Hepatocyte (in vitro differentiated cells): ENCODE measurements at regions not wholly inside any gene's neighbourhood (a gene's known extent, or its start where the extent isn't known, plus 50 kb on each side); places are given as distances from the start of the nearest gene placed in this dataset.

Source experiments
- DNase-seq: peaks from one replicate; pipeline ENCODE4 v3.0.0-alpha.2; 2016; ENCODE audit warnings: low spot score
- H2AFZ ChIP-seq: fragments of 200-600 bp; sonication (generic); 2 replicates; pipeline ENCODE4 v1.6.0; 2016; ENCODE audit warnings: antibody characterized with exemption, mild to moderate bottlenecking
- H3K27ac ChIP-seq: fragments of 200-600 bp; sonication (generic); 2 replicates; pipeline ENCODE4 v1.5.1; 2016; ENCODE audit warnings: mild to moderate bottlenecking
- H3K27me3 ChIP-seq: fragments of 200-600 bp; sonication (generic); 2 replicates; pipeline ENCODE4 v1.6.1; 2016
- H3K36me3 ChIP-seq: fragments of 200-600 bp; sonication (generic); replicated peaks from 2 replicates; pipeline ENCODE4 v1.5.1; 2016; ENCODE audit warnings: low read depth; ENCODE audit not compliant: insufficient read depth
- H3K4me1 ChIP-seq: fragments of 200-600 bp; sonication (generic); 2 replicates; pipeline ENCODE4 v1.5.1; 2016; ENCODE audit warnings: mild to moderate bottlenecking, moderate library complexity; ENCODE audit not compliant: insufficient read depth
- H3K4me2 ChIP-seq: fragments of 200-600 bp; sonication (generic); 2 replicates; pipeline ENCODE4 v1.6.0; 2016
- H3K4me3 ChIP-seq: fragments of 200-600 bp; sonication (generic); 2 replicates; pipeline ENCODE4 v1.5.1; 2016; ENCODE audit warnings: mild to moderate bottlenecking
- H3K79me2 ChIP-seq: fragments of 200-600 bp; sonication (generic); 2 replicates; pipeline ENCODE4 v1.6.0; 2017; ENCODE audit warnings: mild to moderate bottlenecking
- H3K9me2 ChIP-seq: fragments of 200-600 bp; sonication (generic); replicated peaks from 2 replicates; pipeline ENCODE4 v1.6.0; 2017; ENCODE audit warnings: mild to moderate bottlenecking; ENCODE audit not compliant: insufficient read depth
- H3K9me3 ChIP-seq: fragments of 200-600 bp; sonication (generic); 2 replicates; pipeline ENCODE4 v1.5.1; 2016; ENCODE audit warnings: low read depth, mild to moderate bottlenecking
- H4K20me1 ChIP-seq: fragments of 200-600 bp; sonication (generic); 2 replicates; pipeline ENCODE4 v1.6.0; 2016; ENCODE audit warnings: mild to moderate bottlenecking; ENCODE audit not compliant: insufficient read depth, poor library complexity, severe bottlenecking
- EZH2 ChIP-seq: fragments of 200-600 bp; sonication (generic); IDR thresholded peaks from 2 replicates; pipeline ENCODE4 v1.6.1; 2016; ENCODE audit warnings: antibody characterized with exemption, mild to moderate bottlenecking, borderline replicate concordance
- EZH2phosphoT487 ChIP-seq: fragments of 200-600 bp; sonication (generic); IDR thresholded peaks from one replicate; pipeline ENCODE4 v1.6.1; 2018; ENCODE audit warnings: antibody characterized with exemption, mild to moderate bottlenecking, low read depth, moderate library complexity; ENCODE audit not compliant: unreplicated experiment, severe bottlenecking
- WGBS: methylation state at CpG from one replicate; pipeline ENCODE4 v1.1.6; 2016; ENCODE audit warnings: low lambda C conversion rate; ENCODE audit errors: missing lambda C conversion rate; 5-methylcytosine and 5-hydroxymethylcytosine counted together
- TF ChIP-seq, protein P1 (sequence below): fragments of 200-600 bp; sonication (generic); IDR thresholded peaks from 2 replicates; pipeline ENCODE4 v1.5.1; 2016; ENCODE audit warnings: antibody characterized with exemption, mild to moderate bottlenecking; ENCODE audit not compliant: poor library complexity

DNA sequence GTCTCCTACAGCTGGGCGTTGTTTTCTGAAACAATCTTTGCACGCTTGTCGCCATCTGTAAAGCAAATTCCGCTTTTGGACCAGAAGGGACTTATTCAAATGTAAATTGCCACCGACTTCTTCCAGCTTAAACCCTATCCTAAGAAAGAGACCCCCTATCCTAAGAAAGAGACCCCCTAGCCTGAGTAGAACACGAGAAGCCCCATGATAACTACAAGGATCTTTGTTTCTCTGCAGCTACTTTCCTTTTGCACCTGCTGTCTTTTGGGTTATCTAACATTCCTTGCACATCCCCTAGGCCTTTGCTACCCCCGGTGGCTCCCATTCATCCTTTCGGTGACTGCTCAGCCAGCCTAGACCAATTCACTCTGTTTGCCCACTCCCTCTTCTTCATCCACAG is 536.0 kb upstream of the PRKX start:
- no peak overlapping the region for H2AFZ ChIP-seq
- no peak overlapping the region for H3K27ac ChIP-seq
- no peaks in the 10 kb centered on the region for H3K4me1 ChIP-seq
- H3K27me3 ChIP-seq: no peaks in the 10 kb centered on the region
- WGBS: 84% methylated on average over 8 of the region's 8 CpGs
- no peaks in the 10 kb centered on the region for H3K79me2 ChIP-seq
- H3K4me3 ChIP-seq: no peak overlapping the region
- no peaks in the 10 kb centered on the region for H4K20me1 ChIP-seq
- H3K36me3 ChIP-seq: no peaks in the 10 kb centered on the region
- no peak for DNase-seq
- TF ChIP-seq, protein P1, sequence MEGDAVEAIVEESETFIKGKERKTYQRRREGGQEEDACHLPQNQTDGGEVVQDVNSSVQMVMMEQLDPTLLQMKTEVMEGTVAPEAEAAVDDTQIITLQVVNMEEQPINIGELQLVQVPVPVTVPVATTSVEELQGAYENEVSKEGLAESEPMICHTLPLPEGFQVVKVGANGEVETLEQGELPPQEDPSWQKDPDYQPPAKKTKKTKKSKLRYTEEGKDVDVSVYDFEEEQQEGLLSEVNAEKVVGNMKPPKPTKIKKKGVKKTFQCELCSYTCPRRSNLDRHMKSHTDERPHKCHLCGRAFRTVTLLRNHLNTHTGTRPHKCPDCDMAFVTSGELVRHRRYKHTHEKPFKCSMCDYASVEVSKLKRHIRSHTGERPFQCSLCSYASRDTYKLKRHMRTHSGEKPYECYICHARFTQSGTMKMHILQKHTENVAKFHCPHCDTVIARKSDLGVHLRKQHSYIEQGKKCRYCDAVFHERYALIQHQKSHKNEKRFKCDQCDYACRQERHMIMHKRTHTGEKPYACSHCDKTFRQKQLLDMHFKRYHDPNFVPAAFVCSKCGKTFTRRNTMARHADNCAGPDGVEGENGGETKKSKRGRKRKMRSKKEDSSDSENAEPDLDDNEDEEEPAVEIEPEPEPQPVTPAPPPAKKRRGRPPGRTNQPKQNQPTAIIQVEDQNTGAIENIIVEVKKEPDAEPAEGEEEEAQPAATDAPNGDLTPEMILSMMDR: no peak
- TF ChIP-seq EZH2 (no peak), EZH2phosphoT487 (no peak)
- no peak overlapping the region for H3K4me2 ChIP-seq
- no peaks in the 10 kb centered on the region for H3K9me2 ChIP-seq
- H3K9me3 ChIP-seq: no peaks in the 10 kb centered on the region

DNA sequence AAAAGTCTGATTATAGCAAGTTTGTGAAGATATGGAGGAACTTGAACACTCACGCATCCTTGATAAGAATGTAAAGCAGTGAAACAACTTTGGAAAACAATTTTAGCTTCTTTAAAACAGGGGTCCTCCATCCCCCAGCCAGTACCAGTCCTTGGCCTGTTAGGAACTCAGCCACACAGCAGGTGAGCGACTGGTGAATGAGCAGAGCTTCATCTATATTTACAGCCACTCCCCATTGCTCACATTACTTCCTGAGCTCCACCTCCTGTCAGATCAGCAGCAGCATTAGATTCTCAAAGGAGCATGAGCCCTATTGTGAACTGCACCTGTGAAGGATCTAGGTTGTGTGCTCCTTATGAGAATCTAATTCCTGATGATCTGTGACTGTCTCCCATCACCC is 530.3 kb upstream of the PRKX start:
- H2AFZ ChIP-seq: no peak overlapping the region
- TF ChIP-seq EZH2phosphoT487 (no peak), EZH2 (no peak)
- TF ChIP-seq, protein P1: no peak
- WGBS: 90% methylated on average over 2 of the region's 2 CpGs
- H3K4me1 ChIP-seq: no peaks in the 10 kb centered on the region
- H3K4me2 ChIP-seq: no peak overlapping the region
- no peak for DNase-seq
- no peaks in the 10 kb centered on the region for H3K27me3 ChIP-seq
- no peaks in the 10 kb centered on the region for H4K20me1 ChIP-seq
- H3K9me3 ChIP-seq: no peaks in the 10 kb centered on the region
- no peak overlapping the region for H3K27ac ChIP-seq
- H3K79me2 ChIP-seq: no peaks in the 10 kb centered on the region
- no peak overlapping the region for H3K4me3 ChIP-seq
- H3K9me2 ChIP-seq: no peaks in the 10 kb centered on the region
- H3K36me3 ChIP-seq: no peaks in the 10 kb centered on the region

DNA sequence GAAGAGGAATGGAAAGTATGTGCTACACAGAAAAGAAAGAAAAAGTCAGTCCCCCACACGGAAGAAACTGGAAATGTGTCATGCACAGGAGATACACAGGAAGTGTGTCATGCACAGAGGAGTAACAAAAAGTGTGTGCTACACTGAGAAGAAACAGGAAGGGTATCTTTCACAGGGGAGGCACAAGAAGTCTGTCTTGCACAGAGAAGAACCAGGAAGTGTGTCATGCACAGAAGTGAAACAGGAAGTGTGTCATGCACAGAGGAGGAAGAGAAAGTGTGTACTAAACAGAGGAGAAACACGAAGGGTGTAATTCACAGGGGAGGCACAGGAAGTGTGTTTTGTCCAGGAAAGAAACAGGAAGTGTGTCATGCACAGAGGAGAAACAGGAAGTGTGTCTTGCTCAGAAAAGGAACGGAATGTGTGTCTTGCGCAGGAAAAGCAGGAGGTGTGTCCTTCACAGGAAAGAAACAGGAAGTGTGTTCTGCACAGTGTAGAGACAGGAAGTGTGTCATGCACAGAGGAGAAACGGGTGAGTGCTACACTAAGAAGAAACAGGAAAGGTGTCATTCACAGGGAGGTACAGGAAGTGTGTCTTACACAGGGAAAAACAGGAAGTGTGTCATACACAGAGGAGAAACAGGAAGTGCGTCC is 527.2 kb upstream of the PRKX start:
- no peaks in the 10 kb centered on the region for H3K9me2 ChIP-seq
- H3K27me3 ChIP-seq: no peaks in the 10 kb centered on the region
- H3K36me3 ChIP-seq: no peaks in the 10 kb centered on the region
- no peak overlapping the region for H3K4me3 ChIP-seq
- no peaks in the 10 kb centered on the region for H3K4me1 ChIP-seq
- H4K20me1 ChIP-seq: no peaks in the 10 kb centered on the region
- H3K9me3 ChIP-seq: no peaks in the 10 kb centered on the region
- TF ChIP-seq EZH2 (no peak), EZH2phosphoT487 (no peak)
- TF ChIP-seq, protein P1: no peak
- no peak overlapping the region for H3K4me2 ChIP-seq
- H3K79me2 ChIP-seq: no peaks in the 10 kb centered on the region
- H2AFZ ChIP-seq: no peak overlapping the region
- H3K27ac ChIP-seq: no peak overlapping the region
- DNase-seq: no peak
- 93% methylated on average over 6 of the region's 6 CpGs for WGBS
